Stomach smooth muscle (tissue), 2 donors: ENCODE measurements at regions not wholly inside any gene's neighbourhood (a gene's known extent, or its start where the extent isn't known, plus 50 kb on each side); places are given as distances from the start of the nearest gene placed in this dataset.
"Not testable (repeated sequence)": the region's sequence is repeated elsewhere in the genome, so short reads cannot be mapped to it uniquely, and the experiment has no call there.

Source experiments
- H3K27ac ChIP-seq: one replicate; pipeline ENCODE4 v1.7.0; 2013; ENCODE audit warnings: mild to moderate bottlenecking, low read length, inconsistent platforms
- H3K27me3 ChIP-seq, 2 donors: one replicate each; pipeline ENCODE4 v1.7.0; 2013; ENCODE audit warnings: low read length in 2 of 2; ENCODE audit not compliant: insufficient read depth in 2 of 2, control insufficient read depth in 1 of 2
- H3K36me3 ChIP-seq, 2 donors: one replicate each; pipeline ENCODE4 v1.7.0; 2013; ENCODE audit warnings: low read length in 2 of 2; ENCODE audit not compliant: control insufficient read depth in 2 of 2, insufficient read depth in 2 of 2
- H3K4me1 ChIP-seq: one replicate; pipeline ENCODE4 v1.7.0; 2013; ENCODE audit warnings: low read length; ENCODE audit not compliant: control insufficient read depth, insufficient read depth
- H3K4me3 ChIP-seq, 2 donors: one replicate each; pipeline ENCODE4 v1.7.0; 2013; ENCODE audit warnings: low read length in 2 of 2
- H3K9ac ChIP-seq, 2 donors: one replicate each; pipeline ENCODE4 v1.7.0; 2013; ENCODE audit warnings: low read length in 2 of 2, mild to moderate bottlenecking in 1 of 2
- H3K9me3 ChIP-seq, 2 donors: one replicate each; pipeline ENCODE4 v1.7.0; 2013; ENCODE audit warnings: low read length in 2 of 2; ENCODE audit not compliant: control insufficient read depth in 2 of 2
- donor health status: healthy.
- donor health status: Pancreatic carcinoma.

DNA sequence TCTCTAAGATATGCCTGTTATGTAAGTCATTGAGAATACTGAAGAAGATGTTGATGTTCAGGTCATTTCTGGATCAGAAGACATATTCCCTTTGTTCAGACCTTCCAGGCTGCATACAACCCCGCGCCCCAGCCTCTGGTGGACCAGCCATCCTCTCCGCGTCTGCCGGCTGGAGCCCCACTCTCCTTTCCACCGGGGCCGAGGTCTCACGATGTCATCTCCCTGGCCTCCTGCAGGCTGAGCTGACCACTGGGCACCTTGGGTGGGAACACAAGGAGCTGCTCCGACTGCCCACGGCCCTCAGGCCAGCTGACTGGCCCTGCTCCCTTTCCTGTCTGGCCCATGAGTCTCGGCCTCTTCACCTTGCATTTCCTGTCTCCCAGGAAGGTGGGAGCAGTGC, 124.6 kb downstream of the SHANK2 start:
- no peak overlapping the region for H3K4me3 ChIP-seq

GRCh38 chr11:71126401-71126800, 126.0 kb downstream of the SHANK2 start:
- H3K4me3 ChIP-seq, H3K9ac ChIP-seq, H3K9me3 ChIP-seq, H3K4me1 ChIP-seq, H3K27ac ChIP-seq, H3K27me3 ChIP-seq, H3K36me3 ChIP-seq: not testable (repeated sequence)

More for the DNA sequence above, 124.6 kb downstream of the SHANK2 start:
- Histone ChIP-seq H3K27ac (no peak overlapping the region), H3K27me3 (no peaks in the 10 kb centered on the region), H3K4me1 (no peaks in the 10 kb centered on the region), H3K9ac (no peak overlapping the region), H3K36me3 (no peaks in the 10 kb centered on the region), H3K9me3 (no peaks in the 10 kb centered on the region)

GRCh38 chr11:71125150-71125549, 127.2 kb downstream of the SHANK2 start:
- no peak overlapping the region for H3K9ac ChIP-seq
- H3K9me3 ChIP-seq: no peaks in the 10 kb centered on the region
- no peak overlapping the region for H3K27ac ChIP-seq
- H3K4me1 ChIP-seq: no peaks in the 10 kb centered on the region
- no peak overlapping the region for H3K4me3 ChIP-seq
- no peaks in the 10 kb centered on the region for H3K36me3 ChIP-seq
- H3K27me3 ChIP-seq: no peaks in the 10 kb centered on the region

- H3K27me3 ChIP-seq: no peaks in the 10 kb centered on the region
- H3K36me3 ChIP-seq: no peaks in the 10 kb centered on the region
- no peak overlapping the region for H3K4me3 ChIP-seq
- H3K27ac ChIP-seq: no peak overlapping the region
- no peaks in the 10 kb centered on the region for H3K4me1 ChIP-seq
- no peak overlapping the region for H3K9ac ChIP-seq
- no peaks in the 10 kb centered on the region for H3K9me3 ChIP-seq
These were observed 128.2 kb downstream of the SHANK2 start for GRCh38 chr11:71124127-71124526.

- H3K27ac ChIP-seq: no peak overlapping the region
- H3K9ac ChIP-seq: no peak overlapping the region
- H3K4me1 ChIP-seq: no peaks in the 10 kb centered on the region
- no peak overlapping the region for H3K4me3 ChIP-seq
- no peaks in the 10 kb centered on the region for H3K9me3 ChIP-seq
- no peaks in the 10 kb centered on the region for H3K27me3 ChIP-seq
- no peaks in the 10 kb centered on the region for H3K36me3 ChIP-seq
These were observed 131.9 kb downstream of the SHANK2 start for GRCh38 chr11:71120471-71120896.

DNA sequence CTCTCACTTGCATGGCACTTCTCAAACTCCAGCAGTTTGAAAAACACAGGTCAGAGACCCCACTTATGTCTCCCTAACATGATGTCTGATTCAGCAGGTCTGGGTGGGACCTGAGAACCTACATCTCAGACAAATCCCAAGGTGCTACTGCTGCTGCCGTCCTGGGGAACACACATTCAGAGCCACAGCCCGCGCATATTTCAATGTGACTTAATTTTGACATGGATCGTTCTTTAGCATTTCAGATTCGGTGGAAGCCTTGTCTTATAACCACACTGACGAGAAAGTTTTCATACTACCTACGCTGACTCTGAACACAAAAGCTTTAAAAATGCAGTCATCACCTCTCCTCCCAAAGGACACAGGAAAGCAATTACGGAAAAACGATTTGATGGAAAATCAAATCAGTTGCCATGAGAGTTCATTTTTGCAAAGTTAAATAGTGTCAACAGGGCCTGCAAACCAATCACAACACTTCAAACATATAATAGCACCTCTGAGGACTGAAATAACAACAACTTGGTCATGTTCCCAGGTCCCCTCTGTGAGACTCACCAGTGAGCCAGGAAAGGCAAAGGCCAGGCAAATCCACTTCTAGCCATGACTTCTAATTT, 132.6 kb downstream of the SHANK2 start:
- no peaks in the 10 kb centered on the region for H3K4me1 ChIP-seq
- H3K36me3 ChIP-seq: no peaks in the 10 kb centered on the region
- H3K27ac ChIP-seq: no peak overlapping the region
- H3K9ac ChIP-seq: no peak overlapping the region
- H3K4me3 ChIP-seq: no peak overlapping the region
- H3K27me3 ChIP-seq: no peaks in the 10 kb centered on the region
- no peaks in the 10 kb centered on the region for H3K9me3 ChIP-seq

- Histone ChIP-seq H3K4me1 (no peaks in the 10 kb centered on the region), H3K27ac (no peak overlapping the region), H3K27me3 (no peaks in the 10 kb centered on the region), H3K9ac (no peak overlapping the region), H3K9me3 (no peaks in the 10 kb centered on the region), H3K4me3 (no peak overlapping the region), H3K36me3 (no peaks in the 10 kb centered on the region)
These were observed 133.6 kb downstream of the SHANK2 start for GRCh38 chr11:71118671-71119250.

DNA sequence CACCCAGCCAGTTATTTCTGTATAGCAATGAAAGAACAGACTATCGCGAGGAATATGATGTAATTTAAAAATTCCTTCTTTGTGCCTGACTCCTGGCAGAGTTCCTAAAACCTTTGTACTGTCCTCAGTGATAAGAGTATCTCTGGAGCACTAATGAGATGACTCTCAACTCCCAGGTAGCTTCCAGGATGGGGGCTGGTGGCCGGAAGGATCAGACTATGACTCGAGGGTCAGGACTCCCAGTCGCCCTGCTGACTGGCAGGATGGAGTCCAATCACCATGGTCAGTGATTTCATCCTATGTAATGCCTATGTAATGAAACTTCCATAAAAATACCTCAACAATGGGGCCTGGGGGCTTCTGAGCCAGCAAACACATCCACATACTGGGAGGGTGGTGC, 135.1 kb downstream of the SHANK2 start:
- Histone ChIP-seq H3K4me1 (no peaks in the 10 kb centered on the region), H3K27me3 (no peaks in the 10 kb centered on the region), H3K9me3 (no peaks in the 10 kb centered on the region), H3K36me3 (no peaks in the 10 kb centered on the region), H3K4me3 (no peak overlapping the region), H3K27ac (no peak overlapping the region), H3K9ac (no peak overlapping the region)

GRCh38 chr11:71116693-71117040, 135.7 kb downstream of the SHANK2 start:
- H3K27ac ChIP-seq: no peak overlapping the region
- no peaks in the 10 kb centered on the region for H3K36me3 ChIP-seq
- H3K4me3 ChIP-seq: no peak overlapping the region
- no peaks in the 10 kb centered on the region for H3K9me3 ChIP-seq
- H3K9ac ChIP-seq: no peak overlapping the region
- no peaks in the 10 kb centered on the region for H3K27me3 ChIP-seq
- H3K4me1 ChIP-seq: no peaks in the 10 kb centered on the region

- H3K4me1 ChIP-seq: no peaks in the 10 kb centered on the region
- no peaks in the 10 kb centered on the region for H3K36me3 ChIP-seq
- no peaks in the 10 kb centered on the region for H3K9me3 ChIP-seq
- no peak overlapping the region for H3K4me3 ChIP-seq
- no peak overlapping the region for H3K27ac ChIP-seq
- H3K9ac ChIP-seq: no peak overlapping the region
- H3K27me3 ChIP-seq: no peaks in the 10 kb centered on the region
These were observed 136.3 kb downstream of the SHANK2 start for GRCh38 chr11:71115770-71116692.
